Vagina (tissue), 2 donors: ENCODE measurements at regions not wholly inside any gene's neighbourhood (a gene's known extent, or its start where the extent isn't known, plus 50 kb on each side); places are given as distances from the start of the nearest gene placed in this dataset.

Experiments
- DNase-seq, 2 donors: peaks; one replicate each; pipeline ENCODE4 v3.0.0-alpha.2; 2017; ENCODE audit errors: extremely low spot score in 2 of 2
- H3K27ac ChIP-seq: fragments of 200-600 bp; sonication (generic); one replicate; pipeline ENCODE4 v1.5.1; 2019
- H3K27me3 ChIP-seq: fragments of 200-600 bp; sonication (generic); one replicate; pipeline ENCODE4 v1.5.1; 2019
- H3K36me3 ChIP-seq, 2 donors: fragments of 200-600 bp; sonication (generic); one replicate each; pipeline ENCODE4 v1.5.1; 2017 to 2019
- H3K4me1 ChIP-seq: fragments of 200-600 bp; sonication (generic); one replicate; pipeline ENCODE4 v1.5.1; 2019
- H3K4me3 ChIP-seq, 2 donors: fragments of 200-600 bp; sonication (generic); 1 replicate in 1 of 2; 2 replicates in 1 of 2; pipeline ENCODE4 v1.5.1; 2016 to 2019
- H3K9me3 ChIP-seq: fragments of 200-600 bp; sonication (generic); one replicate; pipeline ENCODE4 v1.5.1; 2019
- POLR2A ChIP-seq, 2 donors: fragments of 450-650 bp; IDR thresholded peaks; one replicate each; pipeline ENCODE4 v1.6.1; 2017; ENCODE audit warnings: antibody characterized with exemption in 2 of 2, mild to moderate bottlenecking in 2 of 2, moderate library complexity in 2 of 2
- POLR2AphosphoS5 ChIP-seq, 2 donors: sonication (generic); formaldehyde crosslinking; IDR thresholded peaks; one replicate each; pipeline ENCODE4 v1.9.0; 2017; ENCODE audit warnings: antibody characterized with exemption in 2 of 2, mild to moderate bottlenecking in 2 of 2, low read depth in 1 of 2; ENCODE audit not compliant: insufficient read depth in 1 of 2
- intact Hi-C: fragments of 100-400 bp; cut with DNase I; formaldehyde crosslinking; loops from one replicate; pipeline ENCODE4 v1.15.1; 2023
- TF ChIP-seq, protein P1 (sequence below), 3 experiments: fragments of 450-650 bp in 2 of 3; fragments of 200-600 bp in 1 of 3; sonication (generic) in 1 of 3; IDR thresholded peaks; one replicate each; pipeline ENCODE4 v1.5.1; 2017 to 2019; ENCODE audit warnings: antibody characterized with exemption in 3 of 3, mild to moderate bottlenecking in 2 of 3, moderate library complexity in 2 of 3

DNA sequence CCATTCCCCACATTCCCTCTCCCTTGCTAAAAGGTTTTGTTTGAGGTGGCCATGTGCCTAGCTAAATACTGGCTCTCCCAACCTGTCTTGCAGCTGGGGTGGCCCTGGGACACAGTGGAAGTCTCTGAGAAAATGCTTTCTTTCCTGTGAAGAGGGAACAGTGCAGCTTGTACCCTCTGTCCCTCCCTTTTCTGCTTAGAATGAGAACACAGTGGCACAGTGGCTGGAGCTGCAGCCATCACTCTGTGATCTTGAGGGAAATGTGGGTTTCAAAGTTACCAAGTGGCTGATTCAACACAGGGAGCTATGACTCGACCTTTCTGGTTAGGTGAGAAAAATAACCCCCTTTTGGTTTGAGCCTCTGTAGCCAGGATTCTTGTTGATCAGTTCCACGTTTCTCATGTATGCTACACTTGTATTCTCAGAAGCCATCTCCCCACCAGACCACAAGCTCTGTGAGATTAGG lies 62.7 kb upstream of the CARD11 start:
- Histone ChIP-seq H3K27me3 (no peaks in the 10 kb centered on the region), H3K4me1 (peaks cover 14% of the 10 kb centered on the region), H3K36me3 (no peaks in the 10 kb centered on the region), H3K4me3 (no peak overlapping the region), H3K27ac (no peak overlapping the region), H3K9me3 (no peaks in the 10 kb centered on the region)
- intact Hi-C loops: no loop called here
- DNase-seq: no peak
- TF ChIP-seq POLR2AphosphoS5 (IDR thresholded peaks at IDR 0.05; ENCODE audit: insufficient read depth in 1 of 2, low read depth in 1 of 2): no peak
- TF ChIP-seq, protein P1, sequence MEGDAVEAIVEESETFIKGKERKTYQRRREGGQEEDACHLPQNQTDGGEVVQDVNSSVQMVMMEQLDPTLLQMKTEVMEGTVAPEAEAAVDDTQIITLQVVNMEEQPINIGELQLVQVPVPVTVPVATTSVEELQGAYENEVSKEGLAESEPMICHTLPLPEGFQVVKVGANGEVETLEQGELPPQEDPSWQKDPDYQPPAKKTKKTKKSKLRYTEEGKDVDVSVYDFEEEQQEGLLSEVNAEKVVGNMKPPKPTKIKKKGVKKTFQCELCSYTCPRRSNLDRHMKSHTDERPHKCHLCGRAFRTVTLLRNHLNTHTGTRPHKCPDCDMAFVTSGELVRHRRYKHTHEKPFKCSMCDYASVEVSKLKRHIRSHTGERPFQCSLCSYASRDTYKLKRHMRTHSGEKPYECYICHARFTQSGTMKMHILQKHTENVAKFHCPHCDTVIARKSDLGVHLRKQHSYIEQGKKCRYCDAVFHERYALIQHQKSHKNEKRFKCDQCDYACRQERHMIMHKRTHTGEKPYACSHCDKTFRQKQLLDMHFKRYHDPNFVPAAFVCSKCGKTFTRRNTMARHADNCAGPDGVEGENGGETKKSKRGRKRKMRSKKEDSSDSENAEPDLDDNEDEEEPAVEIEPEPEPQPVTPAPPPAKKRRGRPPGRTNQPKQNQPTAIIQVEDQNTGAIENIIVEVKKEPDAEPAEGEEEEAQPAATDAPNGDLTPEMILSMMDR (IDR thresholded peaks at IDR 0.05): no peak

DNA sequence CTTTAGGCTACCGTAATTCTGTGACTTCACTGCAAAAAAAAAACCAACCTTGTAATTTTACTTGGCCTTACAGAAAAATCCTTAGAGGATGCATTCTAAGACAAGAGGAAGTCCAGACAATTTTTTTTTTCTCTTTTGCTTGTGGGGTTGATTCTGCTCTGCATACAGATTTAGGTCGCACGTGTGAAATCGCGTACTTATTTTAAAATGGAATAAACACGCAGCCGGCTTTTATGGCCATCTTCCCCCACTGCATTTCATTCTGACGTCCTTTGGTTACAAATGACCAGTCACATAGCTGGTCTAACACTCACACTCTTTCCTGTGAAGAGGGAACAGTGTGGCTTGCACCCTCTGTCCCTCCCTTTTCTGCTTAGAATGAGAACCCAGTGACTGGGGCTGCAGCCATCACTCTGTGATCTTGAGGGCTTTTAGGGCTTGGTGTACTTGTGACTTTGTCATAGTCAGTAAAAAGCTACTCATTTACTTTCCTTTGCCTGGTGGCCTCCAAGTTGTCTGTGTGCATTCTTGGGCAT lies 63.6 kb upstream of the CARD11 start:
- TF ChIP-seq POLR2AphosphoS5 (IDR thresholded peaks at IDR 0.05; ENCODE audit: insufficient read depth in 1 of 2, low read depth in 1 of 2): no peak
- TF ChIP-seq, protein P1 (IDR thresholded peaks at IDR 0.05): no peak
- no peak for TF ChIP-seq POLR2A (IDR thresholded peaks at IDR 0.05)
- Histone ChIP-seq H3K36me3 (no peaks in the 10 kb centered on the region), H3K9me3 (no peaks in the 10 kb centered on the region), H3K27me3 (no peaks in the 10 kb centered on the region), H3K4me3 (no peak overlapping the region), H3K27ac (no peak overlapping the region), H3K4me1 (peaks cover 7% of the 10 kb centered on the region)
- no peak for DNase-seq
- intact Hi-C loops: no loop called here

DNA sequence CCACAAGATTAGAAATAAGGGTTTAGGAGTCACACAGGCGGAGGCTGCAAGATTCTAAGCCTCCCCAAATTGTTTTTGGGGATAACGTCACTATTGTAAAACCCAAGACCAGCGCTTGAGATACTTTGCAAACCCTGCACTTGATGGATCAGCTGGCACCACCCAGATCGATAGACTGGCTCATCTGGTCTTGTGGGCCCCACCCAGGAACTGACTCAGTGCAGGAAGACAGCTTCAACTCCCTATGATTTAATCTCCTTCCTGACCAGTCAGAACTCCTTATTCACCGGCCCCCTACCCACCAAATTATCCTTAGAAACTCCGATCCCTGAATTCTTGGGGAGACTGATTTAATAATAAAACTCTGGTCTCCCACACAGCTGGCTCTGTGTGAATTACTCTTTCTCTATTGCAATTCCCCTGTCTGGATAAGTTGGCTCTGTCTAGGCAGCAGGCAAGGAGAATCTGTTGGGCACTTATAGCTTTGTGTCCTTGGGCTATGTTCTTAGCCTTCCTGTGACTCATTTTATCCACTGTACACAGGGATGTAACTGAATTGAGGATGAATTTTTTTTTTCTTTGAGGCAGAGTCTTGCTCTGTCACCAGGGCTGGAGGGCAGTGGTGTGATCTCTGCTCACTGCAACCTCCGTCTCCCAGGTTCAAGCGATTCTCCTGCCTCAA lies 64.4 kb upstream of the CARD11 start:
- no peaks in the 10 kb centered on the region for H3K27me3 ChIP-seq
- no peak for DNase-seq
- no peaks in the 10 kb centered on the region for H3K4me1 ChIP-seq
- no peaks in the 10 kb centered on the region for H3K9me3 ChIP-seq
- TF ChIP-seq, protein P1 (IDR thresholded peaks at IDR 0.05): no peak
- TF ChIP-seq POLR2AphosphoS5 (IDR thresholded peaks at IDR 0.05; ENCODE audit: insufficient read depth in 1 of 2, low read depth in 1 of 2) (no peak), POLR2A (IDR thresholded peaks at IDR 0.05) (no peak)
- no peak overlapping the region for H3K4me3 ChIP-seq
- no peaks in the 10 kb centered on the region for H3K36me3 ChIP-seq
- no peak overlapping the region for H3K27ac ChIP-seq
- intact Hi-C loops: no loop called here

DNA sequence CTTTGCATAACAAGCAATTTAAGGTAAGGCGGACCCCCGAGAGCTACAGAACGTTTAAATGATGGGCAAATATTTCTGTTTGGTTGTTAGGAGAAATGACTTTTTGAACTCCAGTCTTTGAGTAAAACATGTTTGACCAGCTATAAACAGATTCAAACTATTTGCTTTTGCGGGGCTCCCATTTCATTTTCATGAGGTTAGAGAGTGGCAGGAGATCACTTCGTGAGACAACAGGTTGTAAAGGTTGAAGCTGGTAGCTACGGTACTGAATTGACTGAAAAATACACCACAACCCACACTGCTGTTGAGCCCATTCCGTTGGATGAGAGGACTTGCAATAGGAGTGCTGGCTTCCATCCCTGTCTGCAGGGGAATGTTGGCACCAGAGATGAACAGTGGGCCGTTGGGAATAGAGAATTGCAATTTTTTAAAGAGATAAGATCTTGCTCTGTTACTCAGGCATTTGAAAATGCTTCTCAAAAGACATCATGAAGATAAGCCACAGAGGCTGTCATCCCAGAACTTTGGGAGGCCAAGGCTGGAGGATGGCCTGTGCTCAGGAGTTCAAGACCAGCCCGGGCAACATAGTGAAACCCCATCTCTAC lies 65.7 kb upstream of the CARD11 start:
- no peak overlapping the region for H3K27ac ChIP-seq
- intact Hi-C loops: no loop called here
- H3K9me3 ChIP-seq: no peaks in the 10 kb centered on the region
- no peaks in the 10 kb centered on the region for H3K36me3 ChIP-seq
- no peak overlapping the region for H3K4me3 ChIP-seq
- TF ChIP-seq POLR2A (IDR thresholded peaks at IDR 0.05) (no peak), POLR2AphosphoS5 (IDR thresholded peaks at IDR 0.05; ENCODE audit: insufficient read depth in 1 of 2, low read depth in 1 of 2) (no peak)
- TF ChIP-seq, protein P1 (IDR thresholded peaks at IDR 0.05): no peak
- H3K4me1 ChIP-seq: no peaks in the 10 kb centered on the region
- H3K27me3 ChIP-seq: no peaks in the 10 kb centered on the region
- DNase-seq: no peak
